ENCODE measurements at regions not wholly inside any gene's neighbourhood (a gene's known extent, or its start where the extent isn't known, plus 50 kb on each side); places are given as distances from the start of the nearest gene placed in this dataset.

GRCh38 chr11:26783997-26784396 lies 62.1 kb upstream of the SLC5A12 start:
- in situ Hi-C loops (cut with MboI) (no loop called here), intact Hi-C loops (cut with micrococcal nuclease) (no loop called here)
- Histone ChIP-seq H4K20me1 (replicated peaks; ENCODE audit: control insufficient read depth, insufficient read depth, low read length) (no peaks in the 10 kb centered on the region), H3K27me3 (ENCODE audit: control insufficient read depth in 2 of 2, insufficient read depth in 2 of 2, low read length in 2 of 2) (no peaks in the 10 kb centered on the region), H3K9me1 (ENCODE audit: control insufficient read depth, insufficient read depth, low read length) (no peaks in the 10 kb centered on the region), H3K27ac (ENCODE audit: extremely low read depth, low read depth, low read length) (no peak overlapping the region), H3K9me3 (replicated peaks; ENCODE audit: control insufficient read depth, insufficient read depth, low read depth, low read length) (no peaks in the 10 kb centered on the region), H3K79me2 (ENCODE audit: control insufficient read depth, insufficient read depth, low read length) (no peaks in the 10 kb centered on the region), H3K4me2 (ENCODE audit: insufficient read depth, low read length) (no peak overlapping the region), H3K9ac (ENCODE audit: insufficient read depth in 1 of 2, low read depth in 2 of 2, low read length in 2 of 2) (no peak overlapping the region), H2AFZ (ENCODE audit: low read depth, low read length) (no peak overlapping the region), H3K4me3 (no peak overlapping the region), H3K4me1 (replicated peaks in 1 of 2; ENCODE audit: control insufficient read depth in 2 of 2, insufficient read depth in 2 of 2, low read length in 2 of 2) (no peaks in the 10 kb centered on the region), H3K36me3 (ENCODE audit: control insufficient read depth, insufficient read depth, low read length) (no peaks in the 10 kb centered on the region)
- 0% methylated on average over 3 of the region's 3 CpGs for WGBS (ENCODE audit: insufficient coverage, low coverage, missing lambda C conversion rate)
- FAIRE-seq (no peak), DNase-seq (ENCODE audit: extremely low read depth in 1 of 4, low spot score in 3 of 4) (no peak), ATAC-seq (no peak)
- BruUV-seq (replicated peaks) = no TSS peak
- POLR2A ChIA-PET = interaction anchor here (0.7 kb wide), 1 partner anchor 969 kb away, joined by 3 read pairs; no protein-coding TSS in a partner anchor
- CTCF ChIA-PET (ENCODE audit: low intra/inter-chr PET ratio) = no interaction called here
- TF ChIP-seq DACH1 (IDR thresholded peaks at IDR 0.05; ENCODE audit: partially characterized antibody) (no peak), IRF2 (CRISPR knock-in tag; IDR thresholded peaks at IDR 0.05) (no peak), EGR1 (conservative IDR thresholded peaks at IDR 0.05) (no peak), ZNF280A (IDR thresholded peaks at IDR 0.05; ENCODE audit: low read depth, partially characterized antibody) (no peak), MAFK (IDR thresholded peaks at IDR 0.05; ENCODE audit: low read length) (no peak), CBX3 (IDR thresholded peaks at IDR 0.05; ENCODE audit: borderline replicate concordance in 1 of 2, low read length in 2 of 2) (no peak), SNIP1 (IDR thresholded peaks at IDR 0.05; ENCODE audit: low read depth) (no peak), HDAC3 (IDR thresholded peaks at IDR 0.05; ENCODE audit: borderline replicate concordance, partially characterized antibody) (no peak), HCFC1 (IDR thresholded peaks at IDR 0.05; ENCODE audit: low read depth, low read length) (no peak), MIER1 (IDR thresholded peaks at IDR 0.05; ENCODE audit: low read depth) (no peak), CHD1 (IDR thresholded peaks at IDR 0.05; ENCODE audit: low read length) (no peak), ZBTB2 (IDR thresholded peaks at IDR 0.05) (no peak), ZC3H4 (CRISPR knock-in tag; IDR thresholded peaks at IDR 0.05; ENCODE audit: borderline replicate concordance) (no peak), TAF9B (IDR thresholded peaks at IDR 0.05; ENCODE audit: partially characterized antibody) (no peak)
- TF ChIP-seq, protein P1, sequence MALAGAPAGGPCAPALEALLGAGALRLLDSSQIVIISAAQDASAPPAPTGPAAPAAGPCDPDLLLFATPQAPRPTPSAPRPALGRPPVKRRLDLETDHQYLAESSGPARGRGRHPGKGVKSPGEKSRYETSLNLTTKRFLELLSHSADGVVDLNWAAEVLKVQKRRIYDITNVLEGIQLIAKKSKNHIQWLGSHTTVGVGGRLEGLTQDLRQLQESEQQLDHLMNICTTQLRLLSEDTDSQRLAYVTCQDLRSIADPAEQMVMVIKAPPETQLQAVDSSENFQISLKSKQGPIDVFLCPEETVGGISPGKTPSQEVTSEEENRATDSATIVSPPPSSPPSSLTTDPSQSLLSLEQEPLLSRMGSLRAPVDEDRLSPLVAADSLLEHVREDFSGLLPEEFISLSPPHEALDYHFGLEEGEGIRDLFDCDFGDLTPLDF (CRISPR knock-in tag; IDR thresholded peaks at IDR 0.05) = no peak
- TF ChIP-seq, protein P2, sequence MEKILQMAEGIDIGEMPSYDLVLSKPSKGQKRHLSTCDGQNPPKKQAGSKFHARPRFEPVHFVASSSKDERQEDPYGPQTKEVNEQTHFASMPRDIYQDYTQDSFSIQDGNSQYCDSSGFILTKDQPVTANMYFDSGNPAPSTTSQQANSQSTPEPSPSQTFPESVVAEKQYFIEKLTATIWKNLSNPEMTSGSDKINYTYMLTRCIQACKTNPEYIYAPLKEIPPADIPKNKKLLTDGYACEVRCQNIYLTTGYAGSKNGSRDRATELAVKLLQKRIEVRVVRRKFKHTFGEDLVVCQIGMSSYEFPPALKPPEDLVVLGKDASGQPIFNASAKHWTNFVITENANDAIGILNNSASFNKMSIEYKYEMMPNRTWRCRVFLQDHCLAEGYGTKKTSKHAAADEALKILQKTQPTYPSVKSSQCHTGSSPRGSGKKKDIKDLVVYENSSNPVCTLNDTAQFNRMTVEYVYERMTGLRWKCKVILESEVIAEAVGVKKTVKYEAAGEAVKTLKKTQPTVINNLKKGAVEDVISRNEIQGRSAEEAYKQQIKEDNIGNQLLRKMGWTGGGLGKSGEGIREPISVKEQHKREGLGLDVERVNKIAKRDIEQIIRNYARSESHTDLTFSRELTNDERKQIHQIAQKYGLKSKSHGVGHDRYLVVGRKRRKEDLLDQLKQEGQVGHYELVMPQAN (IDR thresholded peaks at IDR 0.05; ENCODE audit: borderline replicate concordance) = no peak
- TF ChIP-seq, protein P3, sequence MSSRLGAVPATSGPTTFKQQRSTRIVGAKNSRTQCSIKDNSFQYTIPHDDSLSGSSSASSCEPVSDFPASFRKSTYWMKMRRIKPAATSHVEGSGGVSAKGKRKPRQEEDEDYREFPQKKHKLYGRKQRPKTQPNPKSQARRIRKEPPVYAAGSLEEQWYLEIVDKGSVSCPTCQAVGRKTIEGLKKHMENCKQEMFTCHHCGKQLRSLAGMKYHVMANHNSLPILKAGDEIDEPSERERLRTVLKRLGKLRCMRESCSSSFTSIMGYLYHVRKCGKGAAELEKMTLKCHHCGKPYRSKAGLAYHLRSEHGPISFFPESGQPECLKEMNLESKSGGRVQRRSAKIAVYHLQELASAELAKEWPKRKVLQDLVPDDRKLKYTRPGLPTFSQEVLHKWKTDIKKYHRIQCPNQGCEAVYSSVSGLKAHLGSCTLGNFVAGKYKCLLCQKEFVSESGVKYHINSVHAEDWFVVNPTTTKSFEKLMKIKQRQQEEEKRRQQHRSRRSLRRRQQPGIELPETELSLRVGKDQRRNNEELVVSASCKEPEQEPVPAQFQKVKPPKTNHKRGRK (tag; IDR thresholded peaks at IDR 0.05) = no peak

All from K562 (cell line).